SH-SY5Y (cell line): ENCODE measurements at regions not wholly inside any gene's neighbourhood (a gene's known extent, or its start where the extent isn't known, plus 50 kb on each side); places are given as distances from the start of the nearest gene placed in this dataset.

Experiments
- GATA2 ChIP-seq: IDR thresholded peaks from 2 replicates; pipeline ENCODE4 v1.6.1; 2011; ENCODE audit warnings: mild to moderate bottlenecking, low read depth, low read length
- GATA3 ChIP-seq: IDR thresholded peaks from 2 replicates; pipeline ENCODE4 v1.6.1; 2011; ENCODE audit warnings: low read depth, mild to moderate bottlenecking, low read length, moderate library complexity

GRCh38 chr16:62738666-62739460, 702.6 kb upstream of the CDH8 start:
- TF ChIP-seq GATA3 (no peak), GATA2 (no peak)
